Adrenal gland (tissue), 9 donors: ENCODE measurements at regions not wholly inside any gene's neighbourhood (a gene's known extent, or its start where the extent isn't known, plus 50 kb on each side); places are given as distances from the start of the nearest gene placed in this dataset.

ENCODE experiments used
- DNase-seq, 7 donors: peaks; one replicate each; pipeline ENCODE4 v3.0.0-alpha.2; 2019 to 2020
- H3K27ac ChIP-seq, 5 donors: fragments of 200-600 bp; sonication (generic) in 4 of 5; 1 replicate in 3 of 5; 2 replicates in 2 of 5; pipeline versions ENCODE4 v1.5.1 to v1.8.0; 2016 to 2020; ENCODE audit warnings: mild to moderate bottlenecking in 1 of 5
- H3K27me3 ChIP-seq: fragments of 200-600 bp; 2 replicates; pipeline ENCODE4 v1.8.0; 2021
- H3K36me3 ChIP-seq, 2 donors: fragments of 200-600 bp; replicated peaks in 1 of 2; 1 replicate in 1 of 2; 2 replicates in 1 of 2; pipeline versions ENCODE4 v1.5.1 to v1.8.0; 2018 to 2022
- H3K4me1 ChIP-seq, 2 donors: fragments of 200-600 bp; replicated peaks in 1 of 2; 1 replicate in 1 of 2; 2 replicates in 1 of 2; pipeline versions ENCODE4 v1.5.1 to v1.8.0; 2018 to 2021
- H3K4me3 ChIP-seq, 4 donors: fragments of 200-600 bp; sonication (generic) in 3 of 4; one replicate each; pipeline ENCODE4 v1.5.1; 2016 to 2018
- H3K9me3 ChIP-seq, 3 donors: fragments of 200-600 bp; sonication (generic) in 1 of 3; replicated peaks in 1 of 3; 1 replicate in 2 of 3; 2 replicates in 1 of 3; pipeline versions ENCODE4 v1.5.1 to v1.8.0; 2016 to 2021
- CTCF ChIP-seq, 6 experiments: fragments of 450-650 bp in 4 of 6; fragments of 200-600 bp in 2 of 6; sonication (generic) in 1 of 6; IDR thresholded peaks; 1 replicate in 5 of 6; 2 replicates in 1 of 6; pipeline versions ENCODE4 v1.5.1 to v1.8.0; 2016 to 2021; ENCODE audit warnings: antibody characterized with exemption in 6 of 6, mild to moderate bottlenecking in 2 of 6, moderate library complexity in 1 of 6
- POLR2A ChIP-seq, 2 donors: fragments of 450-650 bp; IDR thresholded peaks; one replicate each; pipeline ENCODE4 v1.6.1; 2017; ENCODE audit warnings: antibody characterized with exemption in 2 of 2, mild to moderate bottlenecking in 2 of 2, moderate library complexity in 1 of 2
- WGBS, 4 donors: extraction: QIAGEN DNeasy Blood & Tissue Kit in 2 of 4; methylation state at CpG; one replicate each; pipeline versions ENCODE4 v1.1.5 to v1.1.7; 2013 to 2017; 5-methylcytosine and 5-hydroxymethylcytosine counted together
- intact Hi-C, 2 donors: fragments of 100-400 bp; cut with DNase I; formaldehyde crosslinking; loops; one replicate each; pipeline versions ENCODE4 v1.14.1 to v1.15.0; 2022 to 2023
- donor health status: healthy with polysubstance abuse.
- donor health status: Bipolar disorder and iron deficiency.
- donor health status: DM: yes; HTN: yes; CAD: no.
- donor health status: DM: no; HTN: no; CAD: no.
- donor health status: DM: no; HTN: no; CAD: no.

GRCh38 chr15:66882251-66883020 is 180.4 kb downstream of the SMAD6 start:
- peak; percentile 13 to 61 (median 45) for DNase-seq
- TF ChIP-seq CTCF (IDR thresholded peaks at IDR 0.05) (no peak), POLR2A (IDR thresholded peaks at IDR 0.05) (no peak)
- Histone ChIP-seq H3K4me1 (peaks cover 8 to 22% of the 10 kb centered on the region in 2 donors), H3K36me3 (no peaks in the 10 kb centered on the region), H3K4me3 (no peak overlapping the region), H3K27ac (peak overlapping the region in 3 of 5 donors; percentile 23 to 78 (median 27)), H3K9me3 (no peaks in the 10 kb centered on the region), H3K27me3 (no peaks in the 10 kb centered on the region)
- intact Hi-C loops: no loop called here
- WGBS, 4 donors: 77 to 84% (median 82%) methylated on average over 9 to 11 of the region's 11 CpGs

- Histone ChIP-seq H3K27ac (peak overlapping the region; percentile 23 to 78 (median 71)), H3K9me3 (no peaks in the 10 kb centered on the region), H3K36me3 (no peaks in the 10 kb centered on the region), H3K4me3 (no peak overlapping the region), H3K27me3 (no peaks in the 10 kb centered on the region), H3K4me1 (peaks cover 8 to 18% of the 10 kb centered on the region in 2 donors)
- intact Hi-C loops: no loop called here
- no peak for TF ChIP-seq CTCF (IDR thresholded peaks at IDR 0.05)
- no peak for TF ChIP-seq POLR2A (IDR thresholded peaks at IDR 0.05)
- 9 to 20% (median 18%) methylated on average over 10 of the region's 10 CpGs for WGBS, 4 donors
- DNase-seq: peak; percentile 85 to 99 (median 96)
These were observed 181.4 kb downstream of the SMAD6 start for GRCh38 chr15:66883284-66883911.

- peak in 4 of 7 donors; percentile 1 to 41 (median 15) for DNase-seq
- Histone ChIP-seq H3K9me3 (no peaks in the 10 kb centered on the region), H3K27ac (peak overlapping the region in 4 of 5 donors; percentile 48 to 78 (median 72)), H3K4me1 (peaks cover 8 to 18% of the 10 kb centered on the region in 2 donors), H3K36me3 (no peaks in the 10 kb centered on the region), H3K4me3 (no peak overlapping the region), H3K27me3 (no peaks in the 10 kb centered on the region)
- TF ChIP-seq CTCF (IDR thresholded peaks at IDR 0.05): no peak
- no peak for TF ChIP-seq POLR2A (IDR thresholded peaks at IDR 0.05)
- intact Hi-C loops: no loop called here
- WGBS, 4 donors: 87 to 90% (median 89%) methylated on average over 8 of the region's 8 CpGs
These were observed 181.2 kb upstream of the SMAD3 start for GRCh38 chr15:66884115-66884622.

DNA sequence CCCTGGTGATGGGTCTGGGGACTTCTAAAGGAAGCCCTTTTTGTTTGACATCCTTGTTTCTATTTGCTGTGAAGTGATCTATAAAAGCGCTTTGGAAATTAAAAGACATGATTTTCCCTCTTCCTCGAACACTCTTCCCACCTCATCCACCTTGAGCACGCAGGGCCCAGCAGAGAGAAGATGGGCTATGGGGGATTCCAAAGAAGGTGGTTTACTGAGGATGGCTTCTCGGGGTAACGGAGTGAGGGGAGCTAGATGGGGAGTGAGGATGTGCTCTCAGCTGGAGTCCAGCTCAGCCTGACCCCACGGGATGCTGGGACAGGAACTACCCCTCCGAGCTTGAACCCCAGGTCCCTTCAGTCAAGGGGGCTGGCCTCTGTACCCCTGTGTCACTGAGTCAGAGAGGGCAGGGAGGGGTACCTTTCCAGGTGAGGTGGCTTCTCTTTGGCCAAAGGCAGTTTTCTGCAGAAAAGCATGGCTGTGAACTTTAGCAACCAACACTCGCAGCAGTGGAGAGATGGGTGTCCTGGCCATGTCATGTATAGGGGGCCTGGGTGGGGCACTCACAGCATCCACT is 180.7 kb upstream of the SMAD3 start:
- Histone ChIP-seq H3K27me3 (no peaks in the 10 kb centered on the region), H3K27ac (no peak overlapping the region), H3K36me3 (no peaks in the 10 kb centered on the region), H3K9me3 (no peaks in the 10 kb centered on the region), H3K4me1 (peaks cover 8 to 18% of the 10 kb centered on the region in 2 donors), H3K4me3 (no peak overlapping the region)
- intact Hi-C loops: no loop called here
- no peak for TF ChIP-seq POLR2A (IDR thresholded peaks at IDR 0.05)
- no peak for TF ChIP-seq CTCF (IDR thresholded peaks at IDR 0.05)
- DNase-seq: peak in 4 of 7 donors; percentile 11 to 33 (median 16)
- WGBS, 4 donors: 89 to 98% (median 97%) methylated on average over 7 to 8 of the region's 8 CpGs
